H1 (cell line): ENCODE measurements at regions not wholly inside any gene's neighbourhood (a gene's known extent, or its start where the extent isn't known, plus 50 kb on each side); places are given as distances from the start of the nearest gene placed in this dataset.

Experiments
- CREB1 ChIP-seq: IDR thresholded peaks from 2 replicates; pipeline ENCODE4 v1.6.1; 2012; ENCODE audit warnings: inconsistent platforms
- CTCF ChIP-seq, 3 experiments: IDR thresholded peaks; 1 replicate in 2 of 3; 2 replicates in 1 of 3; pipeline versions ENCODE4 v1.5.1 to v1.6.1; 2011; ENCODE audit warnings: low read length in 3 of 3, mild to moderate bottlenecking in 3 of 3, inconsistent platforms in 2 of 3, low read depth in 1 of 3, moderate library complexity in 1 of 3; ENCODE audit not compliant: insufficient read depth in 1 of 3; ENCODE audit errors: control extremely low read depth in 1 of 3
- EZH2 ChIP-seq: fragments of 200-600 bp; sonication (generic); IDR thresholded peaks from 2 replicates; pipeline ENCODE4 v1.7.1; 2012; ENCODE audit warnings: low read depth, mild to moderate bottlenecking, moderate library complexity, low read length, inconsistent platforms; ENCODE audit not compliant: severe bottlenecking
- HDAC2 ChIP-seq, 2 experiments: fragments of 300-600 bp in 1 of 2; sonication (generic) in 1 of 2; IDR thresholded peaks; 2 replicates each; pipeline ENCODE4 v1.6.1; 2011 to 2012; ENCODE audit warnings: low read depth in 2 of 2, low read length in 2 of 2, mild to moderate bottlenecking in 2 of 2, moderate library complexity in 2 of 2, borderline replicate concordance in 1 of 2, inconsistent platforms in 1 of 2
- SIN3A ChIP-seq, 2 experiments: IDR thresholded peaks in 1 of 2; conservative IDR thresholded peaks in 1 of 2; 2 replicates each; pipeline ENCODE4 v1.6.1; 2011 to 2012; ENCODE audit warnings: low read length in 2 of 2, improper control_type of control experiment in 1 of 2, low read depth in 1 of 2, mild to moderate bottlenecking in 1 of 2
- USF2 ChIP-seq: IDR thresholded peaks from 2 replicates; pipeline ENCODE4 v1.6.1; 2011; ENCODE audit warnings: low read length, improper control_type of control experiment
- YY1 ChIP-seq: IDR thresholded peaks from 2 replicates; pipeline ENCODE4 v1.6.1; 2011; ENCODE audit warnings: low read depth, mild to moderate bottlenecking, low read length
- TF ChIP-seq, protein P1 (sequence below): IDR thresholded peaks from 2 replicates; pipeline ENCODE4 v1.6.1; 2012; ENCODE audit warnings: inconsistent platforms

GRCh38 chr3:61415201-61415600, 146.2 kb upstream of the PTPRG start:
- TF ChIP-seq CTCF (IDR thresholded peaks at IDR 0.05; ENCODE audit: control extremely low read depth in 1 of 3, insufficient read depth in 1 of 3, low read depth in 1 of 3, low read length in 3 of 3) (no peak), USF2 (no peak), EZH2 (no peak), HDAC2 (IDR thresholded peaks at IDR 0.05; ENCODE audit: borderline replicate concordance in 1 of 2, low read depth in 2 of 2, low read length in 2 of 2) (no peak), YY1 (no peak), CREB1 (no peak), SIN3A (conservative IDR thresholded peaks at IDR 0.05 in 1 of 2, IDR thresholded peaks at IDR 0.05 in 1 of 2; ENCODE audit: low read depth in 1 of 2, low read length in 2 of 2) (no peak)
- TF ChIP-seq, protein P1, sequence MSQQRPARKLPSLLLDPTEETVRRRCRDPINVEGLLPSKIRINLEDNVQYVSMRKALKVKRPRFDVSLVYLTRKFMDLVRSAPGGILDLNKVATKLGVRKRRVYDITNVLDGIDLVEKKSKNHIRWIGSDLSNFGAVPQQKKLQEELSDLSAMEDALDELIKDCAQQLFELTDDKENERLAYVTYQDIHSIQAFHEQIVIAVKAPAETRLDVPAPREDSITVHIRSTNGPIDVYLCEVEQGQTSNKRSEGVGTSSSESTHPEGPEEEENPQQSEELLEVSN: no peak
